Neutrophil (primary cell): ENCODE measurements at regions not wholly inside any gene's neighbourhood (a gene's known extent, or its start where the extent isn't known, plus 50 kb on each side); places are given as distances from the start of the nearest gene placed in this dataset.

Experiments
- H3K27ac ChIP-seq: fragments of 200-600 bp; sonication (generic); 2 replicates; pipeline ENCODE4 v1.5.1; 2016; ENCODE audit warnings: mild to moderate bottlenecking, moderate library complexity
- H3K27me3 ChIP-seq: fragments of 200-600 bp; sonication (generic); 2 replicates; pipeline ENCODE4 v1.6.0; 2016; ENCODE audit warnings: mild to moderate bottlenecking
- H3K36me3 ChIP-seq: fragments of 200-600 bp; sonication (generic); 2 replicates; pipeline ENCODE4 v1.5.1; 2017
- H3K4me1 ChIP-seq, 2 experiments: fragments of 200-600 bp in 1 of 2; sonication (generic) in 1 of 2; 1 replicate in 1 of 2; 2 replicates in 1 of 2; pipeline versions ENCODE4 v1.5.1 to v1.6.1; 2013 to 2016; ENCODE audit warnings: low read depth in 1 of 2, low read length in 1 of 2, mild to moderate bottlenecking in 1 of 2, moderate library complexity in 1 of 2; ENCODE audit not compliant: control insufficient read depth in 1 of 2, insufficient read depth in 1 of 2
- H3K4me3 ChIP-seq, 2 experiments: fragments of 200-600 bp in 1 of 2; sonication (generic) in 1 of 2; 1 replicate in 1 of 2; 2 replicates in 1 of 2; pipeline ENCODE4 v1.5.1; 2013 to 2016; ENCODE audit warnings: low read depth in 1 of 2, low read length in 1 of 2, mild to moderate bottlenecking in 1 of 2, moderate library complexity in 1 of 2
- H3K9me3 ChIP-seq: fragments of 200-600 bp; sonication (generic); 2 replicates; pipeline ENCODE4 v1.5.1; 2016
- CTCF ChIP-seq: fragments of 200-600 bp; sonication (generic); IDR thresholded peaks from 2 replicates; pipeline ENCODE4 v1.5.1; 2016; ENCODE audit warnings: antibody characterized with exemption

GRCh38 chr13:81615031-81615430 lies 1274.1 kb upstream of the SPRY2 start:
- no peaks in the 10 kb centered on the region for H3K9me3 ChIP-seq
- H3K27ac ChIP-seq = no peak overlapping the region
- TF ChIP-seq CTCF = no peak

GRCh38 chr13:81610644-81611043 lies 1269.7 kb upstream of the SPRY2 start:
- H3K36me3 ChIP-seq = no peaks in the 10 kb centered on the region
- no peak overlapping the region for H3K27ac ChIP-seq
- H3K4me3 ChIP-seq = no peak overlapping the region
- TF ChIP-seq CTCF = no peak
- no peaks in the 10 kb centered on the region for H3K27me3 ChIP-seq
- H3K9me3 ChIP-seq = no peaks in the 10 kb centered on the region
- no peaks in the 10 kb centered on the region for H3K4me1 ChIP-seq

More at GRCh38 chr13:81615031-81615430, 1274.1 kb upstream of the SPRY2 start:
- H3K4me1 ChIP-seq = no peaks in the 10 kb centered on the region
- no peak overlapping the region for H3K4me3 ChIP-seq
- H3K27me3 ChIP-seq = no peaks in the 10 kb centered on the region
- no peaks in the 10 kb centered on the region for H3K36me3 ChIP-seq

GRCh38 chr13:81609335-81609734 lies 1268.4 kb upstream of the SPRY2 start:
- Histone ChIP-seq H3K4me3 (no peak overlapping the region), H3K9me3 (no peaks in the 10 kb centered on the region), H3K27ac (no peak overlapping the region), H3K36me3 (no peaks in the 10 kb centered on the region), H3K27me3 (no peaks in the 10 kb centered on the region), H3K4me1 (no peaks in the 10 kb centered on the region)
- TF ChIP-seq CTCF = no peak

- H3K27ac ChIP-seq = no peak overlapping the region
- no peaks in the 10 kb centered on the region for H3K27me3 ChIP-seq
- TF ChIP-seq CTCF = no peak
- no peaks in the 10 kb centered on the region for H3K9me3 ChIP-seq
- no peaks in the 10 kb centered on the region for H3K36me3 ChIP-seq
- no peaks in the 10 kb centered on the region for H3K4me1 ChIP-seq
- no peak overlapping the region for H3K4me3 ChIP-seq
These were observed 1265.1 kb upstream of the SPRY2 start for GRCh38 chr13:81606074-81606473.

GRCh38 chr13:81602241-81602640 lies 1261.3 kb upstream of the SPRY2 start:
- no peaks in the 10 kb centered on the region for H3K4me1 ChIP-seq
- no peaks in the 10 kb centered on the region for H3K36me3 ChIP-seq
- H3K27me3 ChIP-seq = no peaks in the 10 kb centered on the region
- no peak overlapping the region for H3K4me3 ChIP-seq
- no peaks in the 10 kb centered on the region for H3K9me3 ChIP-seq
- no peak for TF ChIP-seq CTCF
- no peak overlapping the region for H3K27ac ChIP-seq

- H3K9me3 ChIP-seq = no peaks in the 10 kb centered on the region
These were observed 1256.2 kb upstream of the SPRY2 start for GRCh38 chr13:81597101-81597500.

More at GRCh38 chr13:81597101-81597500, 1256.2 kb upstream of the SPRY2 start:
- no peaks in the 10 kb centered on the region for H3K4me1 ChIP-seq
- no peak overlapping the region for H3K27ac ChIP-seq
- H3K4me3 ChIP-seq = no peak overlapping the region
- no peaks in the 10 kb centered on the region for H3K36me3 ChIP-seq
- TF ChIP-seq CTCF = no peak
- H3K27me3 ChIP-seq = no peaks in the 10 kb centered on the region
